Activated naive CD8-positive, alpha-beta T cell treated with anti-CD3 and anti-CD28 coated beads, Interleukin-2, amount 10 ng/mL, durations not matched to agents 7 days and 5 days (primary cell): ENCODE measurements at regions not wholly inside any gene's neighbourhood (a gene's known extent, or its start where the extent isn't known, plus 50 kb on each side); places are given as distances from the start of the nearest gene placed in this dataset.

Experiments used
- ATAC-seq: fragments of 150-1000 bp; cut with Tn5 transposase; one replicate; pipeline ENCODE4 v1.10.0; 2021; ENCODE audit warnings: low read depth, moderate library complexity
- POLR2A ChIA-PET: fragments of 350-600 bp; sonication (Branson Sonifier 250); formaldehyde crosslinking; loops from one replicate; lab custom pipeline; 2021; ENCODE audit warnings: antibody characterized with exemption; lab: Charles Lee
- DNase-seq: peaks from one replicate; pipeline ENCODE4 v3.0.0; 2021
- H3K27ac Mint-ChIP-seq: one replicate; pipeline ENCODE4 v1.8.0; 2022; ENCODE audit warnings: mild to moderate bottlenecking, mixed read lengths
- H3K27me3 Mint-ChIP-seq: one replicate; pipeline ENCODE4 v1.8.0; 2022; ENCODE audit warnings: mild to moderate bottlenecking, moderate library complexity, mixed read lengths
- H3K36me3 Mint-ChIP-seq: one replicate; pipeline ENCODE4 v1.8.0; 2021; ENCODE audit warnings: mild to moderate bottlenecking, mixed read lengths
- H3K4me1 Mint-ChIP-seq: one replicate; pipeline ENCODE4 v1.8.0; 2021; ENCODE audit warnings: mixed read lengths
- H3K4me3 Mint-ChIP-seq: one replicate; pipeline ENCODE4 v1.8.0; 2022; ENCODE audit warnings: mild to moderate bottlenecking, moderate library complexity, mixed read lengths
- H3K9me3 Mint-ChIP-seq: one replicate; pipeline ENCODE4 v1.8.0; 2021; ENCODE audit warnings: mixed read lengths

- POLR2A ChIA-PET, result no interaction called here
- H3K9me3 Mint-ChIP-seq, result no peaks in the 10 kb centered on the region
- no peaks in the 10 kb centered on the region for H3K27me3 Mint-ChIP-seq
These were observed 82.3 kb upstream of the ADRA2C start for GRCh38 chr4:3683744-3684421.

GRCh38 chr4:3683077-3683743 lies 83.0 kb upstream of the ADRA2C start:
- no peaks in the 10 kb centered on the region for H3K4me1 Mint-ChIP-seq
- H3K9me3 Mint-ChIP-seq, result no peaks in the 10 kb centered on the region
- no peak overlapping the region for H3K27ac Mint-ChIP-seq
- POLR2A ChIA-PET, result no interaction called here
- ATAC-seq, result no peak
- DNase-seq, result no peak
- no peaks in the 10 kb centered on the region for H3K36me3 Mint-ChIP-seq
- no peak overlapping the region for H3K4me3 Mint-ChIP-seq
- no peaks in the 10 kb centered on the region for H3K27me3 Mint-ChIP-seq

More at GRCh38 chr4:3683744-3684421, 82.3 kb upstream of the ADRA2C start:
- DNase-seq (no peak), ATAC-seq (no peak)
- Mint-ChIP-seq H3K4me3 (no peak overlapping the region), H3K27ac (no peak overlapping the region), H3K36me3 (no peaks in the 10 kb centered on the region), H3K4me1 (no peaks in the 10 kb centered on the region)

GRCh38 chr4:3682236-3683076 lies 83.7 kb upstream of the ADRA2C start:
- no peak overlapping the region for H3K4me3 Mint-ChIP-seq
- ATAC-seq (no peak), DNase-seq (no peak)
- POLR2A ChIA-PET, result no interaction called here
- H3K27ac Mint-ChIP-seq, result no peak overlapping the region
- H3K27me3 Mint-ChIP-seq, result no peaks in the 10 kb centered on the region
- H3K36me3 Mint-ChIP-seq, result no peaks in the 10 kb centered on the region
- no peaks in the 10 kb centered on the region for H3K9me3 Mint-ChIP-seq
- no peaks in the 10 kb centered on the region for H3K4me1 Mint-ChIP-seq

GRCh38 chr4:3681191-3681590 lies 85.0 kb upstream of the ADRA2C start:
- DNase-seq (no peak), ATAC-seq (no peak)
- H3K4me1 Mint-ChIP-seq, result no peaks in the 10 kb centered on the region
- H3K9me3 Mint-ChIP-seq, result no peaks in the 10 kb centered on the region
- POLR2A ChIA-PET, result interaction anchor here (0.7 kb wide), 1 partner anchor 177 kb away, joined by 3 read pairs; no protein-coding TSS in a partner anchor
- H3K27ac Mint-ChIP-seq, result no peak overlapping the region
- no peaks in the 10 kb centered on the region for H3K27me3 Mint-ChIP-seq
- H3K36me3 Mint-ChIP-seq, result no peaks in the 10 kb centered on the region
- no peak overlapping the region for H3K4me3 Mint-ChIP-seq

- Mint-ChIP-seq H3K9me3 (no peaks in the 10 kb centered on the region), H3K36me3 (no peaks in the 10 kb centered on the region), H3K4me1 (no peaks in the 10 kb centered on the region), H3K4me3 (no peak overlapping the region), H3K27me3 (no peaks in the 10 kb centered on the region), H3K27ac (no peak overlapping the region)
- DNase-seq (no peak), ATAC-seq (no peak)
- POLR2A ChIA-PET, result interaction anchor here (0.7 kb wide), 1 partner anchor 177 kb away, joined by 3 read pairs; no protein-coding TSS in a partner anchor
These were observed 85.5 kb upstream of the ADRA2C start for GRCh38 chr4:3680656-3681055.

- Mint-ChIP-seq H3K4me3 (no peak overlapping the region), H3K27ac (no peak overlapping the region), H3K9me3 (no peaks in the 10 kb centered on the region), H3K4me1 (no peaks in the 10 kb centered on the region), H3K27me3 (no peaks in the 10 kb centered on the region), H3K36me3 (no peaks in the 10 kb centered on the region)
- DNase-seq, result no peak
- ATAC-seq, result no peak
- POLR2A ChIA-PET, result no interaction called here
These were observed 86.3 kb upstream of the ADRA2C start for GRCh38 chr4:3679851-3680311.

GRCh38 chr4:3679071-3679825 lies 86.9 kb upstream of the ADRA2C start:
- Mint-ChIP-seq H3K36me3 (no peaks in the 10 kb centered on the region), H3K4me3 (no peak overlapping the region), H3K4me1 (no peaks in the 10 kb centered on the region), H3K9me3 (no peaks in the 10 kb centered on the region), H3K27ac (no peak overlapping the region), H3K27me3 (no peaks in the 10 kb centered on the region)
- no peak for DNase-seq
- POLR2A ChIA-PET, result no interaction called here
- ATAC-seq, result no peak

GRCh38 chr4:3677748-3678070 lies 88.5 kb upstream of the ADRA2C start:
- Mint-ChIP-seq H3K4me3 (no peak overlapping the region), H3K4me1 (no peaks in the 10 kb centered on the region), H3K27me3 (no peaks in the 10 kb centered on the region), H3K9me3 (no peaks in the 10 kb centered on the region), H3K36me3 (no peaks in the 10 kb centered on the region), H3K27ac (no peak overlapping the region)
- no peak for DNase-seq
- POLR2A ChIA-PET, result no interaction called here
- no peak for ATAC-seq

- Mint-ChIP-seq H3K4me1 (no peaks in the 10 kb centered on the region), H3K27ac (no peak overlapping the region), H3K4me3 (no peak overlapping the region), H3K36me3 (no peaks in the 10 kb centered on the region), H3K9me3 (peaks cover 3% of the 10 kb centered on the region), H3K27me3 (no peaks in the 10 kb centered on the region)
- no peak for ATAC-seq
- DNase-seq, result no peak
- POLR2A ChIA-PET, result no interaction called here
These were observed 89.1 kb upstream of the ADRA2C start for GRCh38 chr4:3676907-3677747.

GRCh38 chr4:3676196-3676595 lies 90.0 kb upstream of the ADRA2C start:
- Mint-ChIP-seq H3K27me3 (no peaks in the 10 kb centered on the region), H3K9me3 (peaks cover 3% of the 10 kb centered on the region), H3K36me3 (no peaks in the 10 kb centered on the region), H3K4me1 (no peaks in the 10 kb centered on the region), H3K4me3 (no peak overlapping the region), H3K27ac (no peak overlapping the region)
- DNase-seq (no peak), ATAC-seq (no peak)
- POLR2A ChIA-PET, result no interaction called here

- Mint-ChIP-seq H3K27ac (no peak overlapping the region), H3K9me3 (peaks cover 3% of the 10 kb centered on the region), H3K36me3 (no peaks in the 10 kb centered on the region), H3K27me3 (no peaks in the 10 kb centered on the region), H3K4me3 (no peak overlapping the region), H3K4me1 (no peaks in the 10 kb centered on the region)
- no peak for DNase-seq
- no peak for ATAC-seq
- POLR2A ChIA-PET, result no interaction called here
These were observed 90.7 kb upstream of the ADRA2C start for GRCh38 chr4:3675251-3676115.

- peaks cover 3% of the 10 kb centered on the region for H3K9me3 Mint-ChIP-seq
- H3K4me1 Mint-ChIP-seq, result no peaks in the 10 kb centered on the region
- no peak overlapping the region for H3K27ac Mint-ChIP-seq
- no peaks in the 10 kb centered on the region for H3K36me3 Mint-ChIP-seq
- no peak for DNase-seq
- H3K27me3 Mint-ChIP-seq, result no peaks in the 10 kb centered on the region
- POLR2A ChIA-PET, result no interaction called here
- ATAC-seq, result no peak
- H3K4me3 Mint-ChIP-seq, result no peak overlapping the region
These were observed 91.7 kb upstream of the ADRA2C start for GRCh38 chr4:3674479-3674851.
